HEK293 (cell line): ENCODE measurements at regions not wholly inside any gene's neighbourhood (a gene's known extent, or its start where the extent isn't known, plus 50 kb on each side); places are given as distances from the start of the nearest gene placed in this dataset.

ENCODE experiments used
- CTCF ChIA-PET: fragments of 350-600 bp; formaldehyde crosslinking; extraction: SDS; loops from one replicate; lab custom pipeline; 2021; ENCODE audit warnings: antibody characterized with exemption; lab: Yijun Ruan, JAX
- POLR2A ChIA-PET: fragments of 300-600 bp; formaldehyde crosslinking; extraction: SDS; loops from one replicate; lab custom pipeline; 2020; ENCODE audit warnings: antibody characterized with exemption, inconsistent platforms; lab: Yijun Ruan, JAX
- H3K27ac ChIP-seq: fragments of 200-500 bp; sonication (Bioruptor generic); 2 replicates; pipeline ENCODE4 v1.5.1; 2014; ENCODE audit warnings: low read depth, low read length, control low read depth, inconsistent platforms; ENCODE audit errors: extremely low read depth
- H3K36me3 ChIP-seq, 2 experiments: fragments of 200-500 bp in 1 of 2; sonication (Bioruptor generic) in 1 of 2; 1 replicate in 1 of 2; 2 replicates in 1 of 2; pipeline ENCODE4 v1.5.1; 2014 to 2017; ENCODE audit warnings: inconsistent platforms in 2 of 2, low read length in 2 of 2; ENCODE audit not compliant: control insufficient read depth in 2 of 2, insufficient read depth in 1 of 2
- H3K4me1 ChIP-seq: fragments of 200-500 bp; sonication (Bioruptor generic); 2 replicates; pipeline ENCODE4 v1.5.1; 2014; ENCODE audit warnings: mild to moderate bottlenecking, low read length, inconsistent platforms; ENCODE audit not compliant: control insufficient read depth, insufficient read depth
- H3K4me3 ChIP-seq: 2 replicates; pipeline ENCODE4 v1.5.1; 2011; ENCODE audit warnings: low read depth, mild to moderate bottlenecking, control low read depth, low read length, moderate library complexity
- H3K9me3 ChIP-seq: fragments of 200-500 bp; sonication (Bioruptor generic); 2 replicates; pipeline ENCODE4 v1.5.1; 2014; ENCODE audit warnings: low read depth, low read length, inconsistent platforms; ENCODE audit not compliant: control insufficient read depth, insufficient read depth
- SALL2 ChIP-seq: fragments of 450-650 bp; formaldehyde crosslinking; IDR thresholded peaks from 2 replicates; pipeline ENCODE4 v1.5.0; 2017; ENCODE audit warnings: missing biosample characterization, mild to moderate bottlenecking, missing genetic modification characterization, borderline replicate concordance
- SETDB1 ChIP-seq: IDR thresholded peaks from one replicate; pipeline ENCODE4 v1.6.1; 2017; ENCODE audit warnings: mild to moderate bottlenecking, low read length, moderate library complexity, mixed read lengths; ENCODE audit not compliant: insufficient read length
- TCF7L2 ChIP-seq: IDR thresholded peaks from 2 replicates; pipeline ENCODE4 v1.6.1; 2011; ENCODE audit warnings: low read depth, mild to moderate bottlenecking, inconsistent platforms, low read length, moderate library complexity, borderline replicate concordance
- ZNF155 ChIP-seq: fragments of 450-650 bp; formaldehyde crosslinking; IDR thresholded peaks from 2 replicates; pipeline ENCODE4 v1.5.1; 2016; ENCODE audit warnings: missing biosample characterization, missing genetic modification characterization
- ZNF157 ChIP-seq: fragments of 450-650 bp; formaldehyde crosslinking; IDR thresholded peaks from 2 replicates; pipeline ENCODE4 v1.5.1; 2016; ENCODE audit warnings: missing biosample characterization, missing genetic modification characterization
- ZNF16 ChIP-seq: fragments of 450-650 bp; formaldehyde crosslinking; IDR thresholded peaks from 2 replicates; pipeline ENCODE4 v1.5.1; 2016; ENCODE audit warnings: low read depth, missing biosample characterization, missing genetic modification characterization
- ZNF169 ChIP-seq: fragments of 450-650 bp; formaldehyde crosslinking; IDR thresholded peaks from 2 replicates; pipeline ENCODE4 v1.5.1; 2016; ENCODE audit warnings: missing biosample characterization, missing genetic modification characterization
- ZNF24 ChIP-seq: fragments of 450-650 bp; formaldehyde crosslinking; IDR thresholded peaks from 2 replicates; pipeline ENCODE4 v1.5.1; 2016; ENCODE audit warnings: missing biosample characterization, missing genetic modification characterization
- ZNF366 ChIP-seq: fragments of 450-650 bp; formaldehyde crosslinking; conservative IDR thresholded peaks from 2 replicates; pipeline ENCODE4 v1.5.1; 2016; ENCODE audit warnings: missing biosample characterization, missing genetic modification characterization
- ZNF394 ChIP-seq: fragments of 450-650 bp; formaldehyde crosslinking; IDR thresholded peaks from 2 replicates; pipeline ENCODE4 v1.5.1; 2016; ENCODE audit warnings: missing biosample characterization, missing genetic modification characterization, mild to moderate bottlenecking, moderate library complexity, borderline replicate concordance
- ZNF510 ChIP-seq: fragments of 450-650 bp; formaldehyde crosslinking; IDR thresholded peaks from 2 replicates; pipeline ENCODE4 v1.5.1; 2018; ENCODE audit warnings: mild to moderate bottlenecking, missing genetic modification characterization, missing biosample characterization; ENCODE audit not compliant: insufficient replicate concordance
- ZNF549 ChIP-seq: fragments of 450-650 bp; IDR thresholded peaks from 2 replicates; pipeline ENCODE4 v1.5.1; 2018; ENCODE audit warnings: missing biosample characterization, missing genetic modification characterization, mild to moderate bottlenecking, inconsistent platforms, moderate library complexity
- ZNF621 ChIP-seq: fragments of 450-650 bp; formaldehyde crosslinking; IDR thresholded peaks from 2 replicates; pipeline ENCODE4 v1.5.1; 2017; ENCODE audit warnings: missing biosample characterization, missing genetic modification characterization
- ZNF658 ChIP-seq: fragments of 450-650 bp; formaldehyde crosslinking; IDR thresholded peaks from 2 replicates; pipeline ENCODE4; 2016; ENCODE audit warnings: missing biosample characterization, missing genetic modification characterization
- ZNF843 ChIP-seq: fragments of 450-650 bp; formaldehyde crosslinking; IDR thresholded peaks from 2 replicates; pipeline ENCODE4 v1.5.1; 2016; ENCODE audit warnings: missing biosample characterization, missing genetic modification characterization
- TF ChIP-seq, protein P1 (sequence below): fragments of 450-650 bp; formaldehyde crosslinking; conservative IDR thresholded peaks from 2 replicates; pipeline ENCODE4 v1.5.1; 2016; ENCODE audit warnings: low read depth, missing biosample characterization, missing genetic modification characterization
- TF ChIP-seq, protein P2 (sequence below): fragments of 450-650 bp; formaldehyde crosslinking; IDR thresholded peaks from 2 replicates; pipeline ENCODE4 v1.5.1; 2016; ENCODE audit warnings: missing biosample characterization, missing genetic modification characterization
- TF ChIP-seq, protein P3 (sequence below): fragments of 450-650 bp; formaldehyde crosslinking; IDR thresholded peaks from 2 replicates; pipeline ENCODE4 v1.5.1; 2016; ENCODE audit warnings: missing biosample characterization, missing genetic modification characterization
- TF ChIP-seq, protein P4 (sequence below): fragments of 450-650 bp; formaldehyde crosslinking; IDR thresholded peaks from 2 replicates; pipeline ENCODE4 v1.5.1; 2016; ENCODE audit warnings: missing biosample characterization, missing genetic modification characterization

DNA sequence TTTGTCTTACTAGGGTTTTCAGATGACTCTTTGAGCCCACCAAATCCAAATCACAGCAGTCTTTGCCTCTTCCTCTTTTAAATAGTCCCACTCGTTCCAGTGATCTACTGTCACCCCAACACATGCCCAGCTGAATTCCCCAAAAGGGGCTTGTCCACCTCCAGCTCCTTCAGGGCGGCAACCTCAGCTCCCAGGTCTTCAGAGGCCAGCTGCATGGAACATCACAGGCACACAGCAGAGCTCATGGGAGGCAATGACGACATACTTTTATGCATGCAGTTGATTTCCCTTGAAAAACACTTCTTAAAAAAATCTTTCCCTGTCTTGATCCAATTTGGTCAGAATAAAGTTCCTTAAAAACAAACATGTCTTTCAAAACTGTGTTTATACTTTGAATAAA lies 244.3 kb upstream of the NR2F2 start:
- TF ChIP-seq ZNF549 (tag by site-specific recombination), result no peak
- no peak for TF ChIP-seq ZNF658 (tag by site-specific recombination)
- no peak for TF ChIP-seq ZNF157 (tag by site-specific recombination)
- TF ChIP-seq ZNF24, result no peak
- no peak for TF ChIP-seq ZNF843
- no peak for TF ChIP-seq TCF7L2
- TF ChIP-seq, protein P1, sequence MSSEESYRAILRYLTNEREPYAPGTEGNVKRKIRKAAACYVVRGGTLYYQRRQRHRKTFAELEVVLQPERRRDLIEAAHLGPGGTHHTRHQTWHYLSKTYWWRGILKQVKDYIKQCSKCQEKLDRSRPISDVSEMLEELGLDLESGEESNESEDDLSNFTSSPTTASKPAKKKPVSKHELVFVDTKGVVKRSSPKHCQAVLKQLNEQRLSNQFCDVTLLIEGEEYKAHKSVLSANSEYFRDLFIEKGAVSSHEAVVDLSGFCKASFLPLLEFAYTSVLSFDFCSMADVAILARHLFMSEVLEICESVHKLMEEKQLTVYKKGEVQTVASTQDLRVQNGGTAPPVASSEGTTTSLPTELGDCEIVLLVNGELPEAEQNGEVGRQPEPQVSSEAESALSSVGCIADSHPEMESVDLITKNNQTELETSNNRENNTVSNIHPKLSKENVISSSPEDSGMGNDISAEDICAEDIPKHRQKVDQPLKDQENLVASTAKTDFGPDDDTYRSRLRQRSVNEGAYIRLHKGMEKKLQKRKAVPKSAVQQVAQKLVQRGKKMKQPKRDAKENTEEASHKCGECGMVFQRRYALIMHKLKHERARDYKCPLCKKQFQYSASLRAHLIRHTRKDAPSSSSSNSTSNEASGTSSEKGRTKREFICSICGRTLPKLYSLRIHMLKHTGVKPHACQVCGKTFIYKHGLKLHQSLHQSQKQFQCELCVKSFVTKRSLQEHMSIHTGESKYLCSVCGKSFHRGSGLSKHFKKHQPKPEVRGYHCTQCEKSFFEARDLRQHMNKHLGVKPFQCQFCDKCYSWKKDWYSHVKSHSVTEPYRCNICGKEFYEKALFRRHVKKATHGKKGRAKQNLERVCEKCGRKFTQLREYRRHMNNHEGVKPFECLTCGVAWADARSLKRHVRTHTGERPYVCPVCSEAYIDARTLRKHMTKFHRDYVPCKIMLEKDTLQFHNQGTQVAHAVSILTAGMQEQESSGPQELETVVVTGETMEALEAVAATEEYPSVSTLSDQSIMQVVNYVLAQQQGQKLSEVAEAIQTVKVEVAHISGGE, result no peak
- no peak for TF ChIP-seq ZNF621 (tag by site-specific recombination)
- no peak for TF ChIP-seq ZNF366 (tag by site-specific recombination)
- no peak for TF ChIP-seq ZNF394 (tag by site-specific recombination)
- TF ChIP-seq, protein P2, sequence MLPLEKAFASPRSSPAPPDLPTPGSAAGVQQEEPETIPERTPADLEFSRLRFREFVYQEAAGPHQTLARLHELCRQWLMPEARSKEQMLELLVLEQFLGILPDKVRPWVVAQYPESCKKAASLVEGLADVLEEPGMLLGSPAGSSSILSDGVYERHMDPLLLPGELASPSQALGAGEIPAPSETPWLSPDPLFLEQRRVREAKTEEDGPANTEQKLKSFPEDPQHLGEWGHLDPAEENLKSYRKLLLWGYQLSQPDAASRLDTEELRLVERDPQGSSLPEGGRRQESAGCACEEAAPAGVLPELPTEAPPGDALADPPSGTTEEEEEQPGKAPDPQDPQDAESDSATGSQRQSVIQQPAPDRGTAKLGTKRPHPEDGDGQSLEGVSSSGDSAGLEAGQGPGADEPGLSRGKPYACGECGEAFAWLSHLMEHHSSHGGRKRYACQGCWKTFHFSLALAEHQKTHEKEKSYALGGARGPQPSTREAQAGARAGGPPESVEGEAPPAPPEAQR, result no peak
- no peak for TF ChIP-seq ZNF155 (tag by site-specific recombination)
- no peak for TF ChIP-seq ZNF16 (tag by site-specific recombination)
- no peak for TF ChIP-seq ZNF510
- TF ChIP-seq, protein P3, sequence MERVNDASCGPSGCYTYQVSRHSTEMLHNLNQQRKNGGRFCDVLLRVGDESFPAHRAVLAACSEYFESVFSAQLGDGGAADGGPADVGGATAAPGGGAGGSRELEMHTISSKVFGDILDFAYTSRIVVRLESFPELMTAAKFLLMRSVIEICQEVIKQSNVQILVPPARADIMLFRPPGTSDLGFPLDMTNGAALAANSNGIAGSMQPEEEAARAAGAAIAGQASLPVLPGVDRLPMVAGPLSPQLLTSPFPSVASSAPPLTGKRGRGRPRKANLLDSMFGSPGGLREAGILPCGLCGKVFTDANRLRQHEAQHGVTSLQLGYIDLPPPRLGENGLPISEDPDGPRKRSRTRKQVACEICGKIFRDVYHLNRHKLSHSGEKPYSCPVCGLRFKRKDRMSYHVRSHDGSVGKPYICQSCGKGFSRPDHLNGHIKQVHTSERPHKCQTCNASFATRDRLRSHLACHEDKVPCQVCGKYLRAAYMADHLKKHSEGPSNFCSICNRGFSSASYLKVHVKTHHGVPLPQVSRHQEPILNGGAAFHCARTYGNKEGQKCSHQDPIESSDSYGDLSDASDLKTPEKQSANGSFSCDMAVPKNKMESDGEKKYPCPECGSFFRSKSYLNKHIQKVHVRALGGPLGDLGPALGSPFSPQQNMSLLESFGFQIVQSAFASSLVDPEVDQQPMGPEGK (tag by site-specific recombination), result no peak
- no peak for TF ChIP-seq SALL2 (tag by site-specific recombination)
- TF ChIP-seq SETDB1, result no peak
- ChIA-PET CTCF (interaction anchor here (0.6 kb wide), 1 partner anchor 620 kb away, joined by 3 read pairs; no protein-coding TSS in a partner anchor), POLR2A (no interaction called here)
- no peak overlapping the region for H3K4me3 ChIP-seq
- H3K36me3 ChIP-seq, result no peaks in the 10 kb centered on the region
- H3K4me1 ChIP-seq, result no peaks in the 10 kb centered on the region; the same call in 1 of the 2 replicates
- H3K9me3 ChIP-seq, result no peaks in the 10 kb centered on the region
- H3K27ac ChIP-seq, result no peak overlapping the region

DNA sequence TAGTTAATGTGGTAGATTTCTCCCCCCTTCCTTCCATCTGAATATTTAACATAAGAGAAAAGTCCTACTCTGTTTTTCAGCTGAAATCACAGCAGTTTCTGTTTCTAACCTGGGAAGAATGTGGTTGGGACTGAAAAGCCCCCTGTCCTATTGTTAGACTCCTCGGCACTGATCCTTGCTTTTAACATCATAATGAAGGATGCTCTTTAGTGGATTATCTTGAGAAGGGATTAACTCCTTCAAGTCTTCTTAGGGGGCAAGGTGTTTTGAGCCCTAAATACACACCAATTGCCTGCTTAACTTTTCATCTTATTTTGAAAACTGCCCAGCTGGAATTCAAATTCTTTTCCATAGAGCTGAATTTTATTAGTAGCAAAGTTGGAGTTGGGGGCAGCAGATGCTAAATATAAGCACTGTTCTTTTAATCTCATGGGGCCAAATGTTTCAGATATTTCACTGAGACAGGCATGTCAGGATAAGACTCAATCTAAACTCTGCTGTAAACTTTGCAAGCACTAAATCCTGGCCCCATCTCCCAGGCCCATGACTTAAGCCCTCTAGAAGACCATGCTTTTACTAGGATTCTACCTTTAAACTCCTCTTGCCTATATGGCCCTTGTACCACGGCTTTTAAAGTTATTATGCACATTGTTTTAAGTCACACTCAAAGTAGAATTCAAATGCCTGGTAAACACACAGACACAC lies 243.2 kb upstream of the NR2F2 start:
- Histone ChIP-seq H3K4me1 (no peaks in the 10 kb centered on the region; the same call in 1 of the 2 replicates), H3K4me3 (no peak overlapping the region), H3K36me3 (no peaks in the 10 kb centered on the region), H3K9me3 (no peaks in the 10 kb centered on the region), H3K27ac (no peak overlapping the region)
- POLR2A ChIA-PET, result interaction anchor here (0.5 kb wide), 1 partner anchor 31 kb away, joined by 6 read pairs; no protein-coding TSS in a partner anchor
- CTCF ChIA-PET, result interaction anchor here (0.6 kb wide), 1 partner anchor 841 kb away, joined by 6 read pairs; no protein-coding TSS in a partner anchor
- TF ChIP-seq, protein P4, sequence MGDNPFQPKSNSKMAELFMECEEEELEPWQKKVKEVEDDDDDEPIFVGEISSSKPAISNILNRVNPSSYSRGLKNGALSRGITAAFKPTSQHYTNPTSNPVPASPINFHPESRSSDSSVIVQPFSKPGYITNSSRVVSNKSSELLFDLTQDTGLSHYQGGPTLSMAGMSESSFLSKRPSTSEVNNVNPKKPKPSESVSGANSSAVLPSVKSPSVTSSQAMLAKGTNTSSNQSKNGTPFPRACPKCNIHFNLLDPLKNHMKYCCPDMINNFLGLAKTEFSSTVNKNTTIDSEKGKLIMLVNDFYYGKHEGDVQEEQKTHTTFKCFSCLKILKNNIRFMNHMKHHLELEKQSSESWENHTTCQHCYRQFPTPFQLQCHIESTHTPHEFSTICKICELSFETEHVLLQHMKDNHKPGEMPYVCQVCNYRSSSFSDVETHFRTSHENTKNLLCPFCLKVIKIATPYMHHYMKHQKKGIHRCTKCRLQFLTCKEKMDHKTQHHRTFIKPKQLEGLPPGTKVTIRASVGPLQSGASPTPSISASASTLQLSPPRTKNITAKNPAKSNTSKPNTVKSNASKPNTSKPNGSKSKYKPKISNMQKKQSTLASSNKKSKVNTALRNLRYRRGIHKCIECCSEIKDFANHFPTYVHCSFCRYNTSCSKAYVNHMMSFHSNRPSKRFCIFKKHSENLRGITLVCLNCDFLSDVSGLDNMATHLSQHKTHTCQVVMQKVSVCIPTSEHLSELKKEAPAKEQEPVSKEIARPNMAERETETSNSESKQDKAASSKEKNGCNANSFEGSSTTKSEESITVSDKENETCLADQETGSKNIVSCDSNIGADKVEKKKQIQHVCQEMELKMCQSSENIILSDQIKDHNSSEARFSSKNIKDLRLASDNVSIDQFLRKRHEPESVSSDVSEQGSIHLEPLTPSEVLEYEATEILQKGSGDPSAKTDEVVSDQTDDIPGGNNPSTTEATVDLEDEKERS (tag by site-specific recombination), result no peak
- TF ChIP-seq ZNF169 (tag by site-specific recombination) (no peak), ZNF24 (no peak)
